ENCODE measurements at regions not wholly inside any gene's neighbourhood (a gene's known extent, or its start where the extent isn't known, plus 50 kb on each side); places are given as distances from the start of the nearest gene placed in this dataset.

DNA sequence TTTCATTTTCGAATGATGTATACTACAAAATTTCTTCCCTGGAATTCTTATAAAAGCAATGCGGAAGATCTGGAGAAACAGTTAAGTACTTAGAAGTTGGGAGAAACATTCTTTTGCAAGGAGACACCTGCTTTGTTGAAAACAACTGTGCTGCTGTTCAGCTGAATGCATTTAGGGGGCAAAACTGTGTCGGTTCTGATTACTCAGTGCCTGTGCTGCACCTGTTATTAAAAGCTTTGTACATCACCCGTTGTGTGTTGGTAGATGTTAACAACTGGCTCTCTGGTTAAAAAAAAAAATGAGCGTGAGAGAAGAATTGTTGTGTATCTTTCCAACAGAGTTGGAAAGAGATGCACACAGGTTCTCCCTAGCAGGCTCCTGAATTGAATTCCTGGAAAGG lies 184.1 kb upstream of the HHIP start:
- ATAC-seq: no peak
- 80 to 84% methylated on average over 5 of the region's 5 CpGs for WGBS, 2 donors
- no peak for DNase-seq
- intact Hi-C loops (cut with DNase I): no loop called here
- H3K27ac ChIP-seq: no peak overlapping the region
- TF ChIP-seq CTCF (IDR thresholded peaks at IDR 0.05): no peak
- H3K9me3 ChIP-seq: no peaks in the 10 kb centered on the region
- H3K36me3 ChIP-seq: no peaks in the 10 kb centered on the region
- no peak overlapping the region for H3K4me3 ChIP-seq
- H3K4me1 ChIP-seq: no peaks in the 10 kb centered on the region
- peaks cover 0 to 6% (median 0%) of the 10 kb centered on the region in 7 donors for H3K27me3 ChIP-seq

DNA sequence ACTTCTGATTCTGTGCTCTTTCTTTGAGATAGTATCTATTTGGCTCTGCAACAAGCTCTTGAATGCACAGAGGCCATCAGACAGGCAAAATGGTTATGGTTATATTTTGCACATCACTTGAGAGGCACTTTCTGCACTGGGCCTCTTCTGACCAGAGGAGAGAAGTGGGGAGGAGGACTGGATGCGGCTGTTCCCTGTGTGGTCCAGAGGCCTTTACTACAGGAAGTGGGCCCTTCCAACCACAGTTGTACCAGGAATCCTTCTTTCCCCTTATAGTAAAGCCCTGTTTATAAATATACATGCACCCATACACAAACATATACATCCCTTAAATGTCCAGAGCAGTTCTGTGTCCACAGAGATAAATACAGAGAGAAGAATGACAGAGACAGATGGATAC lies 182.7 kb upstream of the HHIP start:
- intact Hi-C loops (cut with DNase I): no loop called here
- no peak for DNase-seq

DNA sequence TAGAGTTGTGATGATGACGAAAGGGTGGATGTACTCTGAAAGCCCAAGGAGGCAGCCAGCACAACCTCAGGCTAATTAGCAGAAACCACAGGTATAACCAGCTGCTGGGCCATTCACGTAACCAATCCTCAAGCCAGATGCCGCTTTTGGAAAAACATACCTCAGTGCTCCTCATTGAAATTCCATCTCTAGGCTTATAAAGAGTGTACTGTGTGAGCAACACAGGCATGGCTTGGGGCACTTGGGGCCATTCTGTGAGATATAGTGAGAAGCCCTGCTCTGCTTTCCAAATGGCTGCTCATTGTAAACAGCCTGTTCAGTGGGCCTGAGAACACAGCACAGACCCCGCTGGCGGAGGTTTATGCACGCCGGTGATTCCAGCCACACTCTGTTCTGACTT lies 182.1 kb upstream of the HHIP start:
- no peak for TF ChIP-seq CTCF (IDR thresholded peaks at IDR 0.05)
- H3K9me3 ChIP-seq: no peaks in the 10 kb centered on the region

More for the DNA sequence above, 182.7 kb upstream of the HHIP start:
- H3K36me3 ChIP-seq: no peaks in the 10 kb centered on the region
- no peak overlapping the region for H3K27ac ChIP-seq
- TF ChIP-seq CTCF (IDR thresholded peaks at IDR 0.05): no peak
- no peaks in the 10 kb centered on the region for H3K27me3 ChIP-seq
- H3K4me3 ChIP-seq: no peak overlapping the region
- 86 to 94% methylated on average over 1 of the region's 1 CpG for WGBS, 2 donors
- H3K9me3 ChIP-seq: no peaks in the 10 kb centered on the region
- H3K4me1 ChIP-seq: no peaks in the 10 kb centered on the region
- no peak for ATAC-seq

DNA sequence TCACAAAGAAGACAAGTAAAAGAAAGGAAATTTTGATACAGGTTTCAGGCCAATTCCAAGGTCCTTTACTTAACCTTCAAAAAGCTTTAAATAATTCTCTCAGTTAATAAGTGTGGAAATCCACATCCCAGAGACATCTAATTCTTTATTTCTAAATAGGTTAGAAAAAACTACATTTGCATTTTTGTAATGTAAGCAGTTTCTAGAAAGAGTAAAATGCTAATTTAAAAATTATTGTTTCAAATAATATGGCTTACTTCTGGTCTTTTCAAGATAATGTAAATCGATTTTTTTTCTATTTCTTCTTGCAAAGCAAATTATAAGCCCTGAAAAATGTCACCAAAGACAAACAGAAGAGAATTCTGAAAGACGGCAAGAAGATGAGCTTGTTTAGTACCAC lies 180.4 kb upstream of the HHIP start:
- Histone ChIP-seq H3K4me1 (no peaks in the 10 kb centered on the region), H3K27ac (no peak overlapping the region), H3K9me3 (no peaks in the 10 kb centered on the region), H3K4me3 (no peak overlapping the region), H3K27me3 (no peaks in the 10 kb centered on the region), H3K36me3 (no peaks in the 10 kb centered on the region)
- intact Hi-C loops (cut with DNase I): no loop called here
- WGBS, 2 donors: 77 to 80% methylated on average over 2 of the region's 2 CpGs
- ATAC-seq (no peak), DNase-seq (no peak)
- no peak for TF ChIP-seq CTCF (IDR thresholded peaks at IDR 0.05)

More for the DNA sequence above, 182.1 kb upstream of the HHIP start:
- Histone ChIP-seq H3K4me1 (no peaks in the 10 kb centered on the region), H3K27ac (no peak overlapping the region), H3K36me3 (no peaks in the 10 kb centered on the region), H3K4me3 (no peak overlapping the region), H3K27me3 (no peaks in the 10 kb centered on the region)
- WGBS, 2 donors: 97 to 98% methylated on average over 7 of the region's 7 CpGs
- no peak for ATAC-seq
- intact Hi-C loops (cut with DNase I): no loop called here
- no peak for DNase-seq

GRCh38 chr4:144480068-144480467 lies 165.9 kb upstream of the HHIP start:
- no peaks in the 10 kb centered on the region for H3K4me1 ChIP-seq
- no peaks in the 10 kb centered on the region for H3K27me3 ChIP-seq
- H3K4me3 ChIP-seq: no peak overlapping the region
- TF ChIP-seq CTCF (IDR thresholded peaks at IDR 0.05): no peak
- H3K27ac ChIP-seq: no peak overlapping the region
- peaks cover 0 to 44% (median 3%) of the 10 kb centered on the region in 11 donors for H3K9me3 ChIP-seq
- intact Hi-C loops (cut with DNase I): no loop called here
- ATAC-seq: no peak
- no peak for DNase-seq
- no peaks in the 10 kb centered on the region for H3K36me3 ChIP-seq
